Natural killer cell (primary cell): ENCODE measurements at regions not wholly inside any gene's neighbourhood (a gene's known extent, or its start where the extent isn't known, plus 50 kb on each side); places are given as distances from the start of the nearest gene placed in this dataset.
A peak's percentile ranks its signal among the peaks of the same experiment; 100 is the strongest.

ENCODE experiments used
- ATAC-seq, 3 donors: fragments of 150-1000 bp in 2 of 3; fragments of 200-7000 bp in 1 of 3; cut with Tn5 transposase; 1 replicate in 1 of 3; 2 replicates in 2 of 3; pipeline ENCODE4 v1.10.0; 2021; ENCODE audit warnings: mild to moderate bottlenecking in 2 of 3, moderate library complexity in 2 of 3
- DNase-seq, 2 donors: peaks; one replicate each; pipeline versions ENCODE4 v3.0.0 to v3.0.0-alpha.2; 2013 to 2021; ENCODE audit warnings: mixed read lengths in 1 of 2
- H3K27ac ChIP-seq: one replicate; pipeline ENCODE4 v1.5.1; 2013; ENCODE audit warnings: mild to moderate bottlenecking, low read length
- H3K27me3 ChIP-seq: one replicate; pipeline ENCODE4 v1.6.1; 2013; ENCODE audit warnings: low read length; ENCODE audit not compliant: control insufficient read depth, insufficient read depth
- H3K36me3 ChIP-seq: one replicate; pipeline ENCODE4 v1.6.1; 2013; ENCODE audit warnings: low read length; ENCODE audit not compliant: control insufficient read depth, insufficient read depth
- H3K4me1 ChIP-seq: one replicate; pipeline ENCODE4 v1.6.1; 2013; ENCODE audit warnings: low read length; ENCODE audit not compliant: control insufficient read depth, insufficient read depth
- H3K4me3 ChIP-seq: one replicate; pipeline ENCODE4 v1.5.1; 2013; ENCODE audit warnings: low read length
- H3K9me3 ChIP-seq: one replicate; pipeline ENCODE4 v1.6.1; 2013; ENCODE audit warnings: low read length; ENCODE audit not compliant: control insufficient read depth, insufficient read depth
- H3K27ac Mint-ChIP-seq, 2 donors: one replicate each; pipeline ENCODE4 v1.8.0; 2022; ENCODE audit warnings: mild to moderate bottlenecking in 2 of 2, mixed read lengths in 2 of 2, moderate library complexity in 1 of 2
- H3K27me3 Mint-ChIP-seq, 2 donors: one replicate each; pipeline ENCODE4 v1.8.0; 2022; ENCODE audit warnings: low read depth in 2 of 2, mixed read lengths in 2 of 2
- H3K36me3 Mint-ChIP-seq: one replicate; pipeline ENCODE4 v1.8.0; 2022; ENCODE audit warnings: mixed read lengths
- H3K4me1 Mint-ChIP-seq, 2 donors: one replicate each; pipeline ENCODE4 v1.8.0; 2022; ENCODE audit warnings: mixed read lengths in 2 of 2
- H3K4me3 Mint-ChIP-seq: one replicate; pipeline ENCODE4 v1.8.0; 2022; ENCODE audit warnings: mild to moderate bottlenecking, moderate library complexity, mixed read lengths
- H3K9me3 Mint-ChIP-seq, 2 donors: one replicate each; pipeline ENCODE4 v1.8.0; 2022; ENCODE audit warnings: mixed read lengths in 2 of 2
- CTCF ChIP-seq: fragments of 200-600 bp; IDR thresholded peaks from one replicate; pipeline ENCODE4 v1.8.0; 2022; ENCODE audit warnings: antibody characterized with exemption
- WGBS: methylation state at CpG from one replicate; pipeline ENCODE4 v1.1.7; 2013; ENCODE audit warnings: missing lambda C conversion rate; ENCODE audit not compliant: insufficient coverage; 5-methylcytosine and 5-hydroxymethylcytosine counted together
- intact Hi-C: fragments of 100-400 bp; cut with micrococcal nuclease; formaldehyde crosslinking; loops from one replicate; pipeline ENCODE4 v1.14.2; 2022

GRCh38 chr18:10142496-10143160 lies 228.8 kb downstream of the VAPA start:
- WGBS: 86% methylated on average over 13 of the region's 14 CpGs
- no peak for TF ChIP-seq CTCF
- Mint-ChIP-seq H3K4me1 (peaks cover 0 to 6% of the 10 kb centered on the region in 2 donors), H3K27ac (no peak overlapping the region), H3K9me3 (no peaks in the 10 kb centered on the region), H3K27me3 (peaks cover 0 to 5% of the 10 kb centered on the region in 2 donors), H3K4me3 (no peak overlapping the region), H3K36me3 (no peaks in the 10 kb centered on the region)
- intact Hi-C loops: no loop called here
- H3K27ac ChIP-seq: no peak overlapping the region
- no peaks in the 10 kb centered on the region for H3K27me3 ChIP-seq
- ATAC-seq: no peak
- H3K36me3 ChIP-seq: no peaks in the 10 kb centered on the region
- H3K9me3 ChIP-seq: no peaks in the 10 kb centered on the region
- DNase-seq: no peak
- no peak overlapping the region for H3K4me3 ChIP-seq
- no peaks in the 10 kb centered on the region for H3K4me1 ChIP-seq

DNA sequence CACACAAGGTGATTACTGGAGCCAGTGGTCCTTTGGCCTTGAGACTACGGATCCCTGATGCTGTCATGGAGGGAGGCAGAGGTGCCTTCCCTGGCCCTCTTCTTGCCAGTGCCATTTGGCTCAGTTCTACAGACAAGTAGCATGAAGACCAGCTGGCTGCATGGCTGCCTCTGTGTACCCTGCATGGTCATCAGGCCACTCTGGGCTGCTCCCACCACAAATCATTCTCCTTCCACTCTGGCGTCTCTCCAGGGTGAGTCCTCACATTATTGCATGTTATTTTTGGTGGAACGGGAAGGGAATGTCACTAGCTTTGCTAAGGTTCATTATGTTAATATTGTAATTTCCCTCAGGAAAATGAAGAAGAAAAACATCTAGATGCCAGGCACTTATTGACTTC lies 229.8 kb downstream of the VAPA start:
- Mint-ChIP-seq H3K4me1 (peaks cover 0 to 6% of the 10 kb centered on the region in 2 donors), H3K27ac (no peak overlapping the region), H3K9me3 (no peaks in the 10 kb centered on the region), H3K4me3 (no peak overlapping the region), H3K27me3 (peaks cover 0 to 5% of the 10 kb centered on the region in 2 donors), H3K36me3 (no peaks in the 10 kb centered on the region)
- 93% methylated on average over 1 of the region's 3 CpGs for WGBS
- Histone ChIP-seq H3K4me3 (no peak overlapping the region), H3K27ac (no peak overlapping the region), H3K36me3 (no peaks in the 10 kb centered on the region), H3K4me1 (no peaks in the 10 kb centered on the region), H3K9me3 (no peaks in the 10 kb centered on the region), H3K27me3 (no peaks in the 10 kb centered on the region)
- TF ChIP-seq CTCF: no peak
- DNase-seq (no peak), ATAC-seq (no peak)
- intact Hi-C loops: no loop called here

- DNase-seq (no peak), ATAC-seq (no peak)
- H3K27me3 ChIP-seq: no peaks in the 10 kb centered on the region
- H3K9me3 Mint-ChIP-seq: peaks cover 0 to 4% of the 10 kb centered on the region in 2 donors
- H3K4me3 Mint-ChIP-seq: no peak overlapping the region
- H3K27ac ChIP-seq: no peak overlapping the region
- no peaks in the 10 kb centered on the region for H3K36me3 ChIP-seq
- TF ChIP-seq CTCF: no peak
- H3K27ac Mint-ChIP-seq: no peak overlapping the region
- no peaks in the 10 kb centered on the region for H3K36me3 Mint-ChIP-seq
- H3K4me3 ChIP-seq: no peak overlapping the region
- H3K4me1 ChIP-seq: no peaks in the 10 kb centered on the region
- intact Hi-C loops: no loop called here
- H3K27me3 Mint-ChIP-seq: peaks cover 0 to 2% of the 10 kb centered on the region in 2 donors
- 89% methylated on average over 4 of the region's 4 CpGs for WGBS
- peaks cover 2% of the 10 kb centered on the region for H3K9me3 ChIP-seq
- H3K4me1 Mint-ChIP-seq: peaks cover 0 to 1% of the 10 kb centered on the region in 2 donors
Measured at GRCh38 chr18:10145546-10145945, 231.7 kb downstream of the VAPA start.

- DNase-seq (no peak), ATAC-seq (peak in 1 of 3 donors; percentile 25)
- no peak overlapping the region for H3K4me3 ChIP-seq
- no peak overlapping the region for H3K27ac Mint-ChIP-seq
- no peaks in the 10 kb centered on the region for H3K36me3 Mint-ChIP-seq
- intact Hi-C loops: no loop called here
- no peaks in the 10 kb centered on the region for H3K4me1 Mint-ChIP-seq
- H3K36me3 ChIP-seq: no peaks in the 10 kb centered on the region
- peaks cover 0 to 4% of the 10 kb centered on the region in 2 donors for H3K9me3 Mint-ChIP-seq
- no peaks in the 10 kb centered on the region for H3K27me3 ChIP-seq
- H3K4me3 Mint-ChIP-seq: no peak overlapping the region
- 88% methylated on average over 6 of the region's 6 CpGs for WGBS
- TF ChIP-seq CTCF: no peak
- H3K9me3 ChIP-seq: peaks cover 2% of the 10 kb centered on the region
- no peak overlapping the region for H3K27ac ChIP-seq
- peaks cover 0 to 2% of the 10 kb centered on the region in 2 donors for H3K27me3 Mint-ChIP-seq
- H3K4me1 ChIP-seq: no peaks in the 10 kb centered on the region
Measured at GRCh38 chr18:10147226-10147625, 233.4 kb downstream of the VAPA start.
